NCI-H510A treated with DMSO at 0.1 percent for 48 hours (cell line): ENCODE measurements at regions not wholly inside any gene's neighbourhood (a gene's known extent, or its start where the extent isn't known, plus 50 kb on each side); places are given as distances from the start of the nearest gene placed in this dataset.

Experiments used
- DNase-seq: peaks from one replicate; lab custom pipeline; 2025; lab: John Stamatoyannopoulos, UW

- DNase-seq, result no peak
These were observed 82.6 kb upstream of the PDGFD start for GRCh38 chr11:104246590-104246989.

GRCh38 chr11:104238916-104239315 is 75.0 kb upstream of the PDGFD start:
- no peak for DNase-seq

DNA sequence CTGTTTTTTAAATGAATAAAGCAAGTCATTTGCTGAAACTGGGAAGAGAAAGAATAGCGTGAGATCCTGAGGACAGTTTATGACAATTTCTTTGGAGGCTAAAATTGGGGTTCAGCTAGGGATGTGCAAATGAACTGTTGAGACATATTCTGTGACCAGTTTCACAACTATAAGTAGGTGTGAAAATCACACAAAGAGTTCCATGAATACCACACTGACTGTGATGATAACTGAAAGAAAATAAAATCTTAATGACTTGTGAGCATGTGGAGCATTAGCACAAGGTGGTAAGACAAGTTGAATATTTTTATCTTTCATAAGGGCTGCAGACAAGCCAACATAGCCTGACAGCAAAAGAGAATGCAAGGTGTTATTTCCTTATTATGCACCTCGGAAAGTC is 61.1 kb upstream of the PDGFD start:
- no peak for DNase-seq

- no peak for DNase-seq
These were observed 58.5 kb upstream of the PDGFD start for GRCh38 chr11:104222464-104222863.

DNA sequence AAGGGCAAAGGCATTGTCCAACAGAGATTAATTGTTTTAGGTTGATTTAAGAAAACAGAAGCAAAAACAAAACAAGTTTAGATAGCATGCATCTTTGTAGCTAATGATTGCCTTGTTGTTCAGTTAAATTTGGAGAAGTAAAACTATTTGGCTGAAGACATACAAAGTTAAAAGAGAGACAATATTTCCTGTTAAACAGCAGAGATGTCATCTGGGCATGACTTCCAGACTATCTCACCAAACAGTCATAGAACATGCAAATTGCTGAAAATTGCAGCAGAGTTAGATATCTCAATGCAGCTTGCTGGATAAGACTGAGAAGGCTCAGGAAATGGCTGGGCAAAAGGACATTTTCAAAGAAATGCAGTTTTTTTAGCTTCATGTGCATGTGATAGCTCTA is 57.5 kb upstream of the PDGFD start:
- no peak for DNase-seq

DNA sequence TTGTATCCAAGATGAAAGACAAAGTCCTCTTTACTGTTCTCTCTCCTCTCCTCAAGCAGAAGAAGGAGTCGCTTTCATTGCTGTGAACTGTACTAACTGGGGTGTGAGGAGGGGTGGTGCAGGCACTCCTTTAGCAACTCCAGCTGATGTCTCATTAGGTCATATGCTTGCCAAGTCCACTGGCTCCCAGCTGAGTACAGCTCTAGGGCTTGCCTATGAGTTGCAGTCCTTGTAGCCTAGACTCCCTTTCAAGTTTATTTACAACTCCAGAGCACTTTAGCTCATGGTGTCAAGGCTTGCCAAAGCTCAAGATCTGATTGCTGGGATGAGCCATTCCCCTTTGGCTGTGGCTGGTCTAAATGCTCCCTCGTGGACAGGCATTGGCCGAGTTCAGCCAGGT is 55.1 kb upstream of the PDGFD start:
- no peak for DNase-seq

DNA sequence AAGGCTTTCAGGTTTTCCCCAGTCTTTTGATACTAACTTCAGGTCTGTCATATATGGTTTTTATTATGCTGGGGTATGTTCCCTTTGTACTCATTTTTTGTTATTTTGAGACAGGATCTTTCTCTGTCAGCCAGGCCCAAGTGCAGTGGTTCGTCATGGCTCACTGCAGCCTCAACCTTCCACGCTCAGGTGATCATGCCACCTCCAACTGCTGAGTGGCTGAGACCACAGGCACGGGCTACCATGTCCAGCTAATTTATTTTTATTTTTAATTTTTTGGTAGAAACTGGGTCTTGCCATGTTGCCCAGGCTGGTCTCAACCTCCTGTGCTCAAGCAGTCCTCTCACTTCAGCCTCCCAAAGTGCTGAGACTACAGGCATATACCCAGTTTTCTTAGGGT is 50.6 kb upstream of the PDGFD start:
- no peak for DNase-seq
